C4-2B (cell line): ENCODE measurements at regions not wholly inside any gene's neighbourhood (a gene's known extent, or its start where the extent isn't known, plus 50 kb on each side); places are given as distances from the start of the nearest gene placed in this dataset.
"Not testable (repeated sequence)": the region's sequence is repeated elsewhere in the genome, so short reads cannot be mapped to it uniquely, and the experiment has no call there.

Source experiments
- H3K27ac ChIP-seq: fragments of 450-650 bp; 2 replicates; pipeline ENCODE4 v1.5.1; 2017
- ZFX ChIP-seq: fragments of 450-650 bp; IDR thresholded peaks from 2 replicates; pipeline ENCODE4 v1.6.1; 2017
- TF ChIP-seq, protein P1 (sequence below): fragments of 450-650 bp; conservative IDR thresholded peaks from 2 replicates; pipeline ENCODE4 v1.5.1; 2017; ENCODE audit warnings: mild to moderate bottlenecking

DNA sequence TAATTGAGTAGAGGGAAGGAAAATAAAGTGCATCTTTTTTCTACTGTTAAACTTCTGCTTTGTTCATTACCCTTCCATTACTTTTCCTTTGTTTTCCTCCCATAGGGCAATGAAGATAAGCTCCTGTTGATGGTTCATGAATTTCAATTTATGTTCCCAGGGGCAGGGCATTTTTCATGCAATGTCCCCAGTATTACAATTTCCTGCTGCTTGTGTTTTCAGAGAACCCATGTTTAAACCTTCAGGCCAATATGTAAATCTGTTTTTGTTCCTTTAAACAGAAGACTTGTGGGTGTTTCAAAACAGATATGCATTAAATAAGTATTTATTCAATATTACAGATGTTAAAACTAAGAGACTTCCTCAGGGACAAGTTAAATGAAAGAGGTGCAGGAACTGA is 834.5 kb downstream of the ZPLD1 start:
- TF ChIP-seq ZFX: no peak
- TF ChIP-seq, protein P1, sequence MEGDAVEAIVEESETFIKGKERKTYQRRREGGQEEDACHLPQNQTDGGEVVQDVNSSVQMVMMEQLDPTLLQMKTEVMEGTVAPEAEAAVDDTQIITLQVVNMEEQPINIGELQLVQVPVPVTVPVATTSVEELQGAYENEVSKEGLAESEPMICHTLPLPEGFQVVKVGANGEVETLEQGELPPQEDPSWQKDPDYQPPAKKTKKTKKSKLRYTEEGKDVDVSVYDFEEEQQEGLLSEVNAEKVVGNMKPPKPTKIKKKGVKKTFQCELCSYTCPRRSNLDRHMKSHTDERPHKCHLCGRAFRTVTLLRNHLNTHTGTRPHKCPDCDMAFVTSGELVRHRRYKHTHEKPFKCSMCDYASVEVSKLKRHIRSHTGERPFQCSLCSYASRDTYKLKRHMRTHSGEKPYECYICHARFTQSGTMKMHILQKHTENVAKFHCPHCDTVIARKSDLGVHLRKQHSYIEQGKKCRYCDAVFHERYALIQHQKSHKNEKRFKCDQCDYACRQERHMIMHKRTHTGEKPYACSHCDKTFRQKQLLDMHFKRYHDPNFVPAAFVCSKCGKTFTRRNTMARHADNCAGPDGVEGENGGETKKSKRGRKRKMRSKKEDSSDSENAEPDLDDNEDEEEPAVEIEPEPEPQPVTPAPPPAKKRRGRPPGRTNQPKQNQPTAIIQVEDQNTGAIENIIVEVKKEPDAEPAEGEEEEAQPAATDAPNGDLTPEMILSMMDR: no peak
- H3K27ac ChIP-seq: no peak overlapping the region

DNA sequence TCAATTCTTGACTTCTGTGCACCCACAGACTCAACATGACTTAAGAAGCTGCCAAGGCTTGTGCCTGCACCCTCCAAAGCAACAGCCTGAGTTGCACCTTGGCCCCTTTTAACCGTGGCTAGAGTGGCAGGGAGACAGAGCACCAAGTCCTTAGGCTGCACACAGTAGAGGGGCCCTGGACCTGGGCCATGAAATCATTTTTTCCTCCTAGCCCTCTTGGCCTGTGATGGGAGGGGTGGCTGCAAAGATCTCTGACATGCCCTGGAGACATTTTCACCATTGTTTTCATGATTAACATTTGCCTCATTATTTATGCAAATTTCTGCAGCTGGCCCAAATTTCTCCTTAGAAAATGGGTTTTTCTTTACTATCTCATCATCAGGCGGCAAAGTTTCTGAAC is 836.8 kb downstream of the ZPLD1 start:
- no peak overlapping the region for H3K27ac ChIP-seq
- TF ChIP-seq ZFX: no peak
- TF ChIP-seq, protein P1: no peak

DNA sequence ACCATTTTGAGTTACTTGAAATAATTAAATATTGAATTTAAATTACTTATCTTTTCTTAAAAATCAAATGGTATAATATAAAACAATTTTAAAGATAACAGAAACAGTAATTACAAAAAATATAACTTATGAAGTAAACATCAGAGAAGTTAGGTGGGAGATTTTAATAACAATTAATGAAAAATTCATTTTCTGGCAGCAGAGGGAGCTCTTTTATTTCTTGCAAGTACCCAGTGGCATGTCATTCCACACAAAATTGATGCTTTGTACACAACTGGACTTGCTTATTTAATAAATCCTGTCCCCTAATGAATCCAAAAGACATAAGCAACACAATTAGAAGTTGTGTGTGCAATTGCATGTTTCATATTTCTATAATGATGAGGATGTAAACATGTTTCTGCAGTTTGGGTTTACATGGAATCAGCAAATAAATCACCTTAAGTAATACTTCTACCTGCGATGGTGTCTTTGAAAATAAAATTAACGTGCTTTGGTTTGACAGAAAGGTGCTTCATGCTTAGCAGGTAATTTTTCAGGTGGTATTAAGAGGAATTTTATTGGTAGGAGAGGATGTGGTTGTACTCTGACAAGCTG is 861.3 kb downstream of the ZPLD1 start:
- H3K27ac ChIP-seq: no peak overlapping the region
- TF ChIP-seq, protein P1: peak; percentile 70
- TF ChIP-seq ZFX: no peak

DNA sequence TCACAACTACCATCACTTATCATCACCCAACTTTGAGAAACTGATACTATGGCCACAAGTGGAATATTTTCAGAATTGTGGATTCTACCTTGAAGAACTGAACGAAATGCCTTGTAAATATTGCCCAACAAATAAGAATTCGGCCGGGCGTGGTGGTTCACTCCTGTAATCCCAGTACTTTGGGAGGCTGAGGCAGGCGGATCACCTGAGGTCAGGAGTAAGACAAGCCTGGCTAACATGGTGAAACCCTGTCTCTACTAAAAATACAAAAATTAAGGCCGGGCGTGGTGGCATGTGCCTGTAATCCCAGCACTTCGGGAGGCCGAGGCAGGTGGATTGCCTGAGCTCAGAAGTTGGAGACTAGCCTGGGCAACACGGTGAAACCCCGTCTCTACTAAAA is 862.7 kb downstream of the ZPLD1 start:
- not testable (repeated sequence) for H3K27ac ChIP-seq

DNA sequence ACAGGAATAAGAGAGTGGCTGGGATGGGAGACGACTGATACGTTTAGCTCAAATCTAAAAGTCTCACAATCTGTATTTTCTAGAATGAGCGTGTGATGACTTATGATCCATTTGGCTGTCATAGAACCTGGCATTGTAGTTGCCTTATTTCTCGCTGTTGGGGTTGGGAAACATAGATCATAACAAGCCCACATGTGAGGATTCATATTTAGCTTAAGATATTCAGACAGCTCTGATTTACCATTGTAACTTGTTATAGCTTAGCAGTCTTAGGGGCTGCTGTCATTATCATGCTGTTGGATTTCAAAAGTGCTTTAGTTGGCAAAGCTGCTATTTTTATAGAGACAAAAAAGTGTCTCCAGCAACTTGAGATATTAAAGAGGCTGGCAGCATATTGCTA is 871.3 kb downstream of the ZPLD1 start:
- TF ChIP-seq, protein P1: no peak

DNA sequence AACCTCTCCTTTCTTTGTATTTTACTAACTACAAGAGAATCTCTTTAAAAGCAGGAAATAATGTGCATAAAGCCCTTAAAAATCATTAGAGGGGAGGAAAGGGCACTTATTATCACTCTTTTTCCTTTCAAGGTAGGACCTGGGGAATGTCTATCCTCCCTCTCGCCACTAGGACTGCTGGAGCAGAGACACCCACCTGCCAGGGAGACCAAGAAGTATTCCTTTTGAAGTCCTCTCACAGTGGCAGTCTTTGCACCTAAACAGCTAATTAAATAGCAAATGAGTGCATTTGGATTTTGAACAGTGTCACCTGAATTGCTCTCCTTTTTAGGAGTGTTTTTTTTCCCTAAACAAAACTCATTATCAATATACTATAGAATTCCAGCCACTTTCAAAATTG is 874.1 kb downstream of the ZPLD1 start:
- TF ChIP-seq, protein P1: peak; percentile 25; the same call in 1 of the 2 replicates
- no peak for TF ChIP-seq ZFX
- no peak overlapping the region for H3K27ac ChIP-seq

More for the DNA sequence above, 871.3 kb downstream of the ZPLD1 start:
- no peak overlapping the region for H3K27ac ChIP-seq

DNA sequence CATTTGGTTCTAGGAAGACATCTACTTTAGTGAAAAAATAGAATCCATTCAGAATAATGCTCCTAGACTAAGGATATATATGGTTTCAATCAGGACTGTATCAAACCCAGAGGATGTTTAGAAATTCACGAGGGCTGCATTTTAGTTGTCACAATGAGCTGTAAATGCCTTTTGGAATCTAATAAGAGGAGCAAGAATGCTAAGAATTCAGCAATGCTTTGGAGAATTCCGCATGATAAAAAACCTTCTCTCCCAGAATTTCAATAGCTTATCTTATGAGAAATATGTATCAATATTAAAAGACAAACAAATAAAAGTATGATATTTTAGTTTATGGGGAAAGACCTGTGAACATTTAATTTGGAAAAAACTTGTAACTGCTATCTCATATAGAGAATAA is 885.1 kb downstream of the ZPLD1 start:
- TF ChIP-seq ZFX: no peak
- TF ChIP-seq, protein P1: no peak
- no peak overlapping the region for H3K27ac ChIP-seq

DNA sequence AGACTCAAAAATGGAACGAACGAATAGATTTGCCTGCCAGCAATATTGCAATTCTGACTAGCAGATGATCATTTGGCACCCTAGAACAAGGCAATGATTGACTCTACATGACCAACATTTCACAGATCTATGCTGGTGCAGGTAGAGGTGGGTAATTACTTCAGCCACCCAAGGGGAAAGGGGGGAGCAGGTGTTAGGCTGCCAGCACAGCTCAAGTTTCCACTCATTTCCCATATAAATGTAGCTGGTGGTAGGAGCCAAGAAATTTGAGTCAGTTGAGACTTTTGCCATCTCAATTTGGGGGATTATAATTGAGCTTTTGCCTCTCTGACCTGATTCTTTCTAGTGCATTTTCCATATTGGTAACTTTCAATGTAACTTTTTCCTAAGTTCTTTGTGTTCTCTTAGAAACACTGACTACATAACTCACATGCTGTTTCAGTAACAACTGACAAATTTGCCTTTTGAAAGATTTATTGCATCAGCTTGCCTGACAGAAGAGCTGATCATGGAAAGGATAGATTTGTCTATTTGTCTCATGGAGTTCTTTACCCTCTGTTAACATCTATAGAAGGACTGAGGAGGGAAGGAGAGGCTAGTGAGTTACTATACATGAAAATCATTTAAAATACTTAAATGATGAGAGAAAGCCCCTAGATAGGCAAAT is 902.5 kb downstream of the ZPLD1 start:
- H3K27ac ChIP-seq: no peak overlapping the region
- no peak for TF ChIP-seq ZFX
- TF ChIP-seq, protein P1: no peak
